Nephron (organoid): ENCODE measurements at regions not wholly inside any gene's neighbourhood (a gene's known extent, or its start where the extent isn't known, plus 50 kb on each side); places are given as distances from the start of the nearest gene placed in this dataset.

Source experiments
- H3K27ac Mint-ChIP-seq, 3 experiments: 2 replicates each; pipeline ENCODE4 v1.8.0; 2020; ENCODE audit warnings: mixed read lengths in 3 of 3, mild to moderate bottlenecking in 2 of 3, moderate library complexity in 1 of 3
- H3K27me3 Mint-ChIP-seq: 2 replicates; pipeline ENCODE4 v1.8.0; 2021; ENCODE audit warnings: low read depth, mild to moderate bottlenecking, moderate library complexity, mixed read lengths
- H3K36me3 Mint-ChIP-seq: 2 replicates; pipeline ENCODE4 v1.8.0; 2020; ENCODE audit warnings: low read depth, mixed read lengths
- H3K4me1 Mint-ChIP-seq: 2 replicates; pipeline ENCODE4 v1.8.0; 2020; ENCODE audit warnings: mixed read lengths
- H3K4me3 Mint-ChIP-seq, 3 experiments: 2 replicates each; pipeline ENCODE4 v1.8.0; 2020; ENCODE audit warnings: mild to moderate bottlenecking in 3 of 3, mixed read lengths in 3 of 3, moderate library complexity in 2 of 3
- H3K9me3 Mint-ChIP-seq: 2 replicates; pipeline ENCODE4 v1.8.0; 2020; ENCODE audit warnings: mixed read lengths
- CTCF ChIP-seq, 3 experiments: fragments of 200-600 bp; sonication (generic); IDR thresholded peaks; one replicate each; pipeline ENCODE4 v1.5.0; 2021; ENCODE audit warnings: antibody characterized with exemption in 3 of 3; ENCODE audit not compliant: unreplicated experiment in 3 of 3

- H3K4me1 Mint-ChIP-seq, result peaks cover 6% of the 10 kb centered on the region
- H3K4me3 Mint-ChIP-seq, result no peak overlapping the region
- no peak for TF ChIP-seq CTCF (IDR thresholded peaks at IDR 0.05; ENCODE audit: unreplicated experiment in 3 of 3)
- no peaks in the 10 kb centered on the region for H3K36me3 Mint-ChIP-seq
- H3K27ac Mint-ChIP-seq, result no peak overlapping the region
- no peaks in the 10 kb centered on the region for H3K27me3 Mint-ChIP-seq
- H3K9me3 Mint-ChIP-seq, result peaks cover 17% of the 10 kb centered on the region
These were observed 617.5 kb downstream of the DIAPH3 start for GRCh38 chr13:59546178-59546577.

- peaks cover 33% of the 10 kb centered on the region for H3K9me3 Mint-ChIP-seq
- H3K4me3 Mint-ChIP-seq, result no peak overlapping the region
- no peaks in the 10 kb centered on the region for H3K4me1 Mint-ChIP-seq
- H3K36me3 Mint-ChIP-seq, result peaks cover 3% of the 10 kb centered on the region
- no peaks in the 10 kb centered on the region for H3K27me3 Mint-ChIP-seq
- no peak overlapping the region for H3K27ac Mint-ChIP-seq
- no peak for TF ChIP-seq CTCF (IDR thresholded peaks at IDR 0.05; ENCODE audit: unreplicated experiment in 3 of 3)
These were observed 615.8 kb downstream of the DIAPH3 start for GRCh38 chr13:59547950-59548349.

- no peak overlapping the region for H3K27ac Mint-ChIP-seq
- H3K27me3 Mint-ChIP-seq, result no peaks in the 10 kb centered on the region
- peaks cover 50% of the 10 kb centered on the region for H3K9me3 Mint-ChIP-seq
- no peaks in the 10 kb centered on the region for H3K4me1 Mint-ChIP-seq
- peaks cover 17% of the 10 kb centered on the region for H3K36me3 Mint-ChIP-seq
- no peak overlapping the region for H3K4me3 Mint-ChIP-seq
- TF ChIP-seq CTCF (IDR thresholded peaks at IDR 0.05; ENCODE audit: unreplicated experiment in 3 of 3), result no peak
These were observed 600.8 kb downstream of the DIAPH3 start for GRCh38 chr13:59562924-59563323.

- Mint-ChIP-seq H3K4me1 (no peaks in the 10 kb centered on the region), H3K9me3 (peaks cover 21% of the 10 kb centered on the region), H3K27ac (peak overlapping the region in 1 of 3 experiments; percentile 26), H3K4me3 (no peak overlapping the region), H3K36me3 (peaks cover 8% of the 10 kb centered on the region), H3K27me3 (no peaks in the 10 kb centered on the region)
- no peak for TF ChIP-seq CTCF (IDR thresholded peaks at IDR 0.05; ENCODE audit: unreplicated experiment in 3 of 3)
These were observed 597.2 kb downstream of the DIAPH3 start for GRCh38 chr13:59566561-59566960.

GRCh38 chr13:59568306-59568705 is 595.4 kb downstream of the DIAPH3 start:
- TF ChIP-seq CTCF (IDR thresholded peaks at IDR 0.05; ENCODE audit: unreplicated experiment in 3 of 3), result no peak
- no peak overlapping the region for H3K27ac Mint-ChIP-seq
- no peaks in the 10 kb centered on the region for H3K27me3 Mint-ChIP-seq
- no peaks in the 10 kb centered on the region for H3K4me1 Mint-ChIP-seq
- H3K4me3 Mint-ChIP-seq, result no peak overlapping the region
- H3K36me3 Mint-ChIP-seq, result no peaks in the 10 kb centered on the region
- peaks cover 17% of the 10 kb centered on the region for H3K9me3 Mint-ChIP-seq

GRCh38 chr13:59570204-59570603 is 593.5 kb downstream of the DIAPH3 start:
- no peaks in the 10 kb centered on the region for H3K27me3 Mint-ChIP-seq
- no peaks in the 10 kb centered on the region for H3K4me1 Mint-ChIP-seq
- H3K27ac Mint-ChIP-seq, result no peak overlapping the region
- no peak overlapping the region for H3K4me3 Mint-ChIP-seq
- peaks cover 28% of the 10 kb centered on the region for H3K9me3 Mint-ChIP-seq
- no peak for TF ChIP-seq CTCF (IDR thresholded peaks at IDR 0.05; ENCODE audit: unreplicated experiment in 3 of 3)
- no peaks in the 10 kb centered on the region for H3K36me3 Mint-ChIP-seq
